NCI-H2196 (cell line): ENCODE measurements at regions not wholly inside any gene's neighbourhood (a gene's known extent, or its start where the extent isn't known, plus 50 kb on each side); places are given as distances from the start of the nearest gene placed in this dataset.

Experiments
- DNase-seq: peaks from one replicate; lab custom pipeline; 2025; ENCODE audit not compliant: unreplicated experiment; lab: John Stamatoyannopoulos, UW

- no peak for DNase-seq
These were observed 578.5 kb downstream of the BUD13 start for GRCh38 chr11:116194156-116194904.

GRCh38 chr11:116193321-116194131 lies 579.3 kb downstream of the BUD13 start:
- DNase-seq = peak; percentile 40

GRCh38 chr11:116192509-116193210 lies 580.1 kb downstream of the BUD13 start:
- DNase-seq = no peak

GRCh38 chr11:116190861-116191260 lies 581.9 kb downstream of the BUD13 start:
- DNase-seq = no peak

GRCh38 chr11:116189408-116190170 lies 583.2 kb downstream of the BUD13 start:
- DNase-seq = no peak

GRCh38 chr11:116188350-116188749 lies 584.4 kb downstream of the BUD13 start:
- no peak for DNase-seq

- no peak for DNase-seq
These were observed 585.8 kb downstream of the BUD13 start for GRCh38 chr11:116187026-116187425.

GRCh38 chr11:116185551-116185950 lies 587.2 kb downstream of the BUD13 start:
- no peak for DNase-seq

GRCh38 chr11:116184763-116185162 lies 588.0 kb downstream of the BUD13 start:
- no peak for DNase-seq

GRCh38 chr11:116182356-116182966 lies 590.3 kb downstream of the BUD13 start:
- DNase-seq = no peak

GRCh38 chr11:116180806-116181600 lies 591.8 kb downstream of the BUD13 start:
- no peak for DNase-seq

GRCh38 chr11:116179401-116179800 lies 593.4 kb downstream of the BUD13 start:
- no peak for DNase-seq

GRCh38 chr11:116177521-116178210 lies 595.1 kb downstream of the BUD13 start:
- no peak for DNase-seq

- peak; percentile 10 for DNase-seq
These were observed 596.2 kb downstream of the BUD13 start for GRCh38 chr11:116176484-116177005.

GRCh38 chr11:116175707-116176106 lies 597.1 kb downstream of the BUD13 start:
- DNase-seq = no peak

- DNase-seq = no peak
These were observed 598.6 kb downstream of the BUD13 start for GRCh38 chr11:116173941-116174911.

- no peak for DNase-seq
These were observed 599.3 kb downstream of the BUD13 start for GRCh38 chr11:116173506-116173905.

- DNase-seq = no peak
These were observed 599.9 kb downstream of the BUD13 start for GRCh38 chr11:116172851-116173250.
